ENCODE measurements at regions not wholly inside any gene's neighbourhood (a gene's known extent, or its start where the extent isn't known, plus 50 kb on each side); places are given as distances from the start of the nearest gene placed in this dataset.

GRCh38 chr12:66041651-66042363 lies 88.7 kb downstream of the LLPH start:
- TF ChIP-seq EP300 (IDR thresholded peaks at IDR 0.05; ENCODE audit: borderline replicate concordance) (no peak), CEBPB (IDR thresholded peaks at IDR 0.05) (no peak)

GRCh38 chr12:66036317-66036716 lies 94.2 kb downstream of the LLPH start:
- 0 out of 2 replicates have a peak, but pooled peaks have one; percentile 1 for TF ChIP-seq RAD21 (IDR thresholded peaks at IDR 0.05; ENCODE audit: low read depth)
- peak; percentile 80; the same call in 1 of the 2 replicates for TF ChIP-seq TCF12 (IDR thresholded peaks at IDR 0.05; ENCODE audit: low read depth)
- no peak for TF ChIP-seq EGR1 (IDR thresholded peaks at IDR 0.05)
- TF ChIP-seq, protein P1, sequence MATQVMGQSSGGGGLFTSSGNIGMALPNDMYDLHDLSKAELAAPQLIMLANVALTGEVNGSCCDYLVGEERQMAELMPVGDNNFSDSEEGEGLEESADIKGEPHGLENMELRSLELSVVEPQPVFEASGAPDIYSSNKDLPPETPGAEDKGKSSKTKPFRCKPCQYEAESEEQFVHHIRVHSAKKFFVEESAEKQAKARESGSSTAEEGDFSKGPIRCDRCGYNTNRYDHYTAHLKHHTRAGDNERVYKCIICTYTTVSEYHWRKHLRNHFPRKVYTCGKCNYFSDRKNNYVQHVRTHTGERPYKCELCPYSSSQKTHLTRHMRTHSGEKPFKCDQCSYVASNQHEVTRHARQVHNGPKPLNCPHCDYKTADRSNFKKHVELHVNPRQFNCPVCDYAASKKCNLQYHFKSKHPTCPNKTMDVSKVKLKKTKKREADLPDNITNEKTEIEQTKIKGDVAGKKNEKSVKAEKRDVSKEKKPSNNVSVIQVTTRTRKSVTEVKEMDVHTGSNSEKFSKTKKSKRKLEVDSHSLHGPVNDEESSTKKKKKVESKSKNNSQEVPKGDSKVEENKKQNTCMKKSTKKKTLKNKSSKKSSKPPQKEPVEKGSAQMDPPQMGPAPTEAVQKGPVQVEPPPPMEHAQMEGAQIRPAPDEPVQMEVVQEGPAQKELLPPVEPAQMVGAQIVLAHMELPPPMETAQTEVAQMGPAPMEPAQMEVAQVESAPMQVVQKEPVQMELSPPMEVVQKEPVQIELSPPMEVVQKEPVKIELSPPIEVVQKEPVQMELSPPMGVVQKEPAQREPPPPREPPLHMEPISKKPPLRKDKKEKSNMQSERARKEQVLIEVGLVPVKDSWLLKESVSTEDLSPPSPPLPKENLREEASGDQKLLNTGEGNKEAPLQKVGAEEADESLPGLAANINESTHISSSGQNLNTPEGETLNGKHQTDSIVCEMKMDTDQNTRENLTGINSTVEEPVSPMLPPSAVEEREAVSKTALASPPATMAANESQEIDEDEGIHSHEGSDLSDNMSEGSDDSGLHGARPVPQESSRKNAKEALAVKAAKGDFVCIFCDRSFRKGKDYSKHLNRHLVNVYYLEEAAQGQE (IDR thresholded peaks at IDR 0.05; ENCODE audit: low read depth): no peak
- peak; percentile 62 for TF ChIP-seq NFIC (IDR thresholded peaks at IDR 0.05)
- TF ChIP-seq FOXM1 (IDR thresholded peaks at IDR 0.05; ENCODE audit: borderline replicate concordance, low read depth): 0 out of 2 replicates have a peak, but pooled peaks have one; percentile 30
- TF ChIP-seq, protein P2, sequence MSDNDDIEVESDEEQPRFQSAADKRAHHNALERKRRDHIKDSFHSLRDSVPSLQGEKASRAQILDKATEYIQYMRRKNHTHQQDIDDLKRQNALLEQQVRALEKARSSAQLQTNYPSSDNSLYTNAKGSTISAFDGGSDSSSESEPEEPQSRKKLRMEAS (IDR thresholded peaks at IDR 0.05): peak; percentile 57; the same call in 1 of the 2 replicates
- 0 out of 2 replicates have a peak, but pooled peaks have one; percentile 17 for TF ChIP-seq YY1 (IDR thresholded peaks at IDR 0.05; ENCODE audit: low read depth)
- peak; percentile 92 for TF ChIP-seq TEAD4 (IDR thresholded peaks at IDR 0.05)
- no peak for TF ChIP-seq ZBTB7A (IDR thresholded peaks at IDR 0.05; ENCODE audit: low read depth)
- no peak for TF ChIP-seq CEBPB (IDR thresholded peaks at IDR 0.05)
- no peak for TF ChIP-seq USF1 (IDR thresholded peaks at IDR 0.05)
- peak; percentile 66; the same call in 1 of the 2 replicates for TF ChIP-seq EP300 (IDR thresholded peaks at IDR 0.05; ENCODE audit: borderline replicate concordance)
- TF ChIP-seq CREB1 (IDR thresholded peaks at IDR 0.05; ENCODE audit: low read depth): no peak
- no peak for TF ChIP-seq TAF1 (IDR thresholded peaks at IDR 0.05; ENCODE audit: low read depth)

DNA sequence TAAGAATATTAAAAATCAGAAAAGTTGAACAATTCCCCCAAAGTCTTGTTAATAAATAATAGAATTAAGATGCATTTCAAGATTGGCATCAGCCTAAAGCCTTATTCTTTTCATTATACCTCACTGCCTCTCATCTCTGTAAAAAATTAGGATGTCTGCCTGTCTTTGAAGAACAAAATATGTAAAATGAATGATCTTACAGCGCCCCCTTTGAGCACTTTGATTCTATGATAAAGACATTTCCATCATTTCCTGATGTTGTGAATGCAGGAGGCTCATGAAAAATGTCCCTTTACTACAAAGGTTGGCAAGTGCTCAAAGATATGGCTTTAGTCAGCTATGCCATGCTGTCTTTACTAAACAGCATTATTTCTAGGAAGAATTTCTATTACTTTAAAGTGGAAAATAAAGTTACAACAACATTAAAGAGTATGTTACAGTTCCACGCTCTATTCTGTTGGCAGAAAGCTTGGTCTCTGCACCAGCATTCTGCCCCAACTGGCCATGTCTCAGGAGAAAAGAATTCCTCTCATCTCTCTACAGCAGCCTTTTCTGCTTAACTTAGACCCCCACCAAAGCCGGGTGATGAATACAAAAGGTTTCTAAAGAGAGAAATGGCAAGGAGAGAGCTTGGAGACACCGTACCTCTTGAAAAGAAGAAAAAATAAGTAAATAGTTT lies 95.1 kb downstream of the LLPH start:
- TF ChIP-seq TAF1 (IDR thresholded peaks at IDR 0.05; ENCODE audit: low read depth) (no peak), RAD21 (IDR thresholded peaks at IDR 0.05; ENCODE audit: low read depth) (peak; percentile 76), TEAD4 (IDR thresholded peaks at IDR 0.05) (no peak), CREB1 (IDR thresholded peaks at IDR 0.05; ENCODE audit: low read depth) (no peak)

DNA sequence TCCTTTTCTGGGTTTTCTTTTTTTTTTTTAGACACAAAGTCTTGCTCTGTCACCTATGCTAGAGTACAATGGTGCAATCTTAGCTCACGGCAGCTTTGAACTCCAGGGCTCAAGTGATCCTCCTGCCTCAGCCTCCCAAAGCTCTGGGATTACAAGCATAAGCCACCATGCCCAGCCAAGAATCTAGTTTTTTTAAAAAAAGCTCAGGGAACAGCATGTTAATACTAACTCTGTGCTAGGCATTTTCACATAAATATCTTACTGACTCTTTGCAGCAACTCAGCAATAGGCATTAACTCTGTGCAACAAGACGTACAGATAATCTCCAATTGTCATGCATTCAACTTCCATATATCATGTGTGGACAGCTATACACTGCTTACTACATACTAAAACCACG lies 97.4 kb downstream of the LLPH start:
- TF ChIP-seq FOXM1 (IDR thresholded peaks at IDR 0.05; ENCODE audit: borderline replicate concordance, low read depth) (no peak), CEBPB (IDR thresholded peaks at IDR 0.05) (no peak), EP300 (IDR thresholded peaks at IDR 0.05; ENCODE audit: borderline replicate concordance) (no peak), TAF1 (IDR thresholded peaks at IDR 0.05; ENCODE audit: low read depth) (no peak), CREB1 (IDR thresholded peaks at IDR 0.05; ENCODE audit: low read depth) (no peak), YY1 (IDR thresholded peaks at IDR 0.05; ENCODE audit: low read depth) (no peak), NFIC (IDR thresholded peaks at IDR 0.05) (no peak), USF1 (IDR thresholded peaks at IDR 0.05) (no peak), EGR1 (IDR thresholded peaks at IDR 0.05) (no peak), ZBTB7A (IDR thresholded peaks at IDR 0.05; ENCODE audit: low read depth) (no peak), RAD21 (IDR thresholded peaks at IDR 0.05; ENCODE audit: low read depth) (no peak), TCF12 (IDR thresholded peaks at IDR 0.05; ENCODE audit: low read depth) (no peak), TEAD4 (IDR thresholded peaks at IDR 0.05) (no peak)
- TF ChIP-seq, protein P1 (IDR thresholded peaks at IDR 0.05; ENCODE audit: low read depth): no peak
- TF ChIP-seq, protein P2 (IDR thresholded peaks at IDR 0.05): no peak

DNA sequence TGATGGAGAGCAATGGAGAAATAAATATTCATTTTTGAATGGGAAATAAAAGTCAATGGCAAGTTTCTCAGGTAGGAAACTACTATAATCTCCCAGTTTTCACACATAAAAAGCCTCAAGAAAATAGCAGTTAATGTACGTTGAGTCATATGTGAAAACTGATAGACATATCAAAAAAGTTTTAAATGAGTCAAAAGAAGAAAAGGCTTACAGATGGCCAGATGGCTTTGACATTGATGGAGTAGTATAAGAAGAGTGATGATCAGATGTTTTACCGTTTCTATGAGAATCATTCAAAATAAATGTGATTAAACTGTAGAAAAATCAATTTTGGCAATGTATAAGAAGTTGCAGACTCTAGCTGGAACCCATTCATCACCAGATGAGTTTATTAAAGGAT lies 97.8 kb downstream of the LLPH start:
- no peak for TF ChIP-seq YY1 (IDR thresholded peaks at IDR 0.05; ENCODE audit: low read depth)
- no peak for TF ChIP-seq NFIC (IDR thresholded peaks at IDR 0.05)
- no peak for TF ChIP-seq CEBPB (IDR thresholded peaks at IDR 0.05)
- TF ChIP-seq RAD21 (IDR thresholded peaks at IDR 0.05; ENCODE audit: low read depth): no peak
- TF ChIP-seq EGR1 (IDR thresholded peaks at IDR 0.05): no peak
- no peak for TF ChIP-seq TEAD4 (IDR thresholded peaks at IDR 0.05)
- no peak for TF ChIP-seq CREB1 (IDR thresholded peaks at IDR 0.05; ENCODE audit: low read depth)
- no peak for TF ChIP-seq ZBTB7A (IDR thresholded peaks at IDR 0.05; ENCODE audit: low read depth)
- TF ChIP-seq, protein P2 (IDR thresholded peaks at IDR 0.05): no peak
- TF ChIP-seq EP300 (IDR thresholded peaks at IDR 0.05; ENCODE audit: borderline replicate concordance): no peak
- no peak for TF ChIP-seq USF1 (IDR thresholded peaks at IDR 0.05)
- TF ChIP-seq, protein P1 (IDR thresholded peaks at IDR 0.05; ENCODE audit: low read depth): no peak
- TF ChIP-seq TAF1 (IDR thresholded peaks at IDR 0.05; ENCODE audit: low read depth): no peak
- no peak for TF ChIP-seq FOXM1 (IDR thresholded peaks at IDR 0.05; ENCODE audit: borderline replicate concordance, low read depth)
- TF ChIP-seq TCF12 (IDR thresholded peaks at IDR 0.05; ENCODE audit: low read depth): no peak

All from Ishikawa (cell line).